T-cell (primary cell): ENCODE measurements at regions not wholly inside any gene's neighbourhood (a gene's known extent, or its start where the extent isn't known, plus 50 kb on each side); places are given as distances from the start of the nearest gene placed in this dataset.

ENCODE experiments used
- ATAC-seq, 4 experiments: fragments of 200-7000 bp in 3 of 4; fragments of 150-1000 bp in 1 of 4; cut with Tn5 transposase; replicated peaks in 1 of 4; 1 replicate in 3 of 4; 2 replicates in 1 of 4; pipeline ENCODE4 v1.10.0; 2021; ENCODE audit warnings: moderate library complexity in 3 of 4, mild to moderate bottlenecking in 2 of 4, moderate number of reproducible peaks in 1 of 4
- CTCF ChIA-PET, 2 donors: fragments of 300-600 bp; sonication (Branson Sonifier 250); formaldehyde crosslinking; loops; one replicate each; lab custom pipeline; 2022; ENCODE audit warnings: antibody characterized with exemption in 2 of 2; lab: Charles Lee
- POLR2A ChIA-PET, 2 donors: fragments of 300-600 bp; sonication (Branson Sonifier 250); formaldehyde crosslinking; loops; one replicate each; lab custom pipeline; 2022; ENCODE audit warnings: antibody characterized with exemption in 2 of 2; lab: Charles Lee
- DNase-seq, 35 experiments: peaks; one replicate each; pipeline versions ENCODE4 v3.0.0 to v3.0.0-alpha.2; 2013 to 2023
- H3K27ac ChIP-seq: one replicate; pipeline ENCODE4 v1.5.1; 2013; ENCODE audit warnings: low read length
- H3K27me3 ChIP-seq, 2 experiments: replicated peaks in 1 of 2; 1 replicate in 1 of 2; 2 replicates in 1 of 2; pipeline versions ENCODE4 v1.6.1 to v1.7.0; 2013; ENCODE audit warnings: low read length in 1 of 2, mixed read lengths in 1 of 2; ENCODE audit not compliant: control insufficient read depth in 2 of 2, insufficient read depth in 2 of 2; ENCODE audit errors: extremely low read depth in 1 of 2
- H3K36me3 ChIP-seq, 2 donors: 1 replicate in 1 of 2; 2 replicates in 1 of 2; pipeline versions ENCODE4 v1.6.1 to v1.7.0; 2013; ENCODE audit warnings: low read length in 1 of 2; ENCODE audit not compliant: control insufficient read depth in 2 of 2, insufficient read depth in 1 of 2; ENCODE audit errors: extremely low read depth in 1 of 2
- H3K4me1 ChIP-seq, 2 experiments: 1 replicate in 1 of 2; 2 replicates in 1 of 2; pipeline versions ENCODE4 v1.6.1 to v1.7.0; 2013; ENCODE audit warnings: low read length in 2 of 2, mixed read lengths in 1 of 2; ENCODE audit not compliant: insufficient read depth in 2 of 2, control insufficient read depth in 1 of 2; ENCODE audit errors: extremely low read depth in 1 of 2
- H3K4me3 ChIP-seq, 2 donors: 1 replicate in 1 of 2; 2 replicates in 1 of 2; pipeline versions ENCODE4 v1.5.1 to v1.7.0; 2013; ENCODE audit warnings: mild to moderate bottlenecking in 2 of 2, low read length in 1 of 2, moderate library complexity in 1 of 2; ENCODE audit not compliant: control insufficient read depth in 1 of 2; ENCODE audit errors: extremely low read depth in 1 of 2
- H3K9me3 ChIP-seq: 2 replicates; pipeline ENCODE4 v1.7.0; 2013
- H3K27ac Mint-ChIP-seq, 2 donors: one replicate each; pipeline ENCODE4 v1.8.0; 2020 to 2021; ENCODE audit warnings: mild to moderate bottlenecking in 2 of 2, mixed read lengths in 2 of 2
- H3K27me3 Mint-ChIP-seq, 2 donors: one replicate each; pipeline ENCODE4 v1.8.0; 2021 to 2022; ENCODE audit warnings: mixed read lengths in 2 of 2
- H3K36me3 Mint-ChIP-seq: one replicate; pipeline ENCODE4 v1.8.0; 2021; ENCODE audit warnings: mixed read lengths
- H3K4me1 Mint-ChIP-seq, 3 donors: one replicate each; pipeline ENCODE4 v1.8.0; 2020 to 2022; ENCODE audit warnings: mixed read lengths in 3 of 3, mild to moderate bottlenecking in 1 of 3
- H3K4me3 Mint-ChIP-seq, 3 donors: one replicate each; pipeline ENCODE4 v1.8.0; 2020 to 2022; ENCODE audit warnings: mild to moderate bottlenecking in 3 of 3, mixed read lengths in 3 of 3, moderate library complexity in 3 of 3
- H3K9me3 Mint-ChIP-seq, 3 donors: one replicate each; pipeline ENCODE4 v1.8.0; 2020 to 2022; ENCODE audit warnings: mixed read lengths in 3 of 3
- WGBS: methylation state at CpG from one replicate; pipeline ENCODE4 v1.1.5; 2013; ENCODE audit warnings: missing lambda C conversion rate; ENCODE audit not compliant: insufficient coverage; 5-methylcytosine and 5-hydroxymethylcytosine counted together

DNA sequence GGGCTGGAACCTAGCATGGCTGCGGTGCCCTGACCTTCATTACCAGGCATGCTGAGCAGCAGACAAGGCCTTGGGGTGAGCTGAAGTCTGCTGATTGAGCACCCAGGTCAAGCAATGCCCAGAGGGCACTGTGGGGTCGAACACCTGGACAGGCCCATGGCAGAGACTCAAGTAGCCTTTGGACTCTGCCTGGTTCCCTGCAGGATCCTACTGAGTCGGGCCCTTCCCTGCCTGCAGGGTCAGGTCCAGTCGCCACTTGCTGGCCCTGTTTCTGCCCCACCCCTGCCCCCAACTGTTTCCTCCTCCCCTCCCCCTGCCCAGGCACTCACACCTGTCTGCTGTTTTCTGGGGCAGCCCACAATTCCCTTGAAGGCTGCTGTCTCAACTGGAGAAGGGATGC lies 483.2 kb upstream of the MKI67 start:
- no peak for ATAC-seq
- CTCF ChIA-PET = no interaction called here

DNA sequence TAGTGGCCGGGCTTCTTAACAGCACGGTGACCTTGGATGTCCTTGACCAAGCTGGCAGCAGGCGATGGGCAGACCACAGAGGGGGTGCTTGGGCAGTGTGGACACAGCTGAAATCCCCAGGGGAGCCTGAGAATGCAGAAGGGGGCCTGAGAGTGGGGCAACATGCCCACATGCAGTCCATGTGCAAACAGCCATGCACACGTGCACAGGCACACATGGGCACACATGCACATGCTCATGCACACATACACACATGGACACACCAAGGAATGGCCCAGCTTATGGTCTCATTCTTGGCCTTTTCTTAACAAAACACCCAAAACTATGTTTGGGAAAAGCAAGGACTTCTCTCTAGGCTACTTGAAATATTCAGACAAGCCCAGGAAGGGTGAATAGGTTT lies 483.9 kb upstream of the MKI67 start:
- 67% methylated on average over 4 of the region's 4 CpGs for WGBS
- no peaks in the 10 kb centered on the region for H3K9me3 ChIP-seq
- H3K4me1 ChIP-seq = no peaks in the 10 kb centered on the region
- H3K36me3 Mint-ChIP-seq = no peaks in the 10 kb centered on the region
- no peak for ATAC-seq
- H3K36me3 ChIP-seq = no peaks in the 10 kb centered on the region
- H3K4me3 Mint-ChIP-seq = no peak overlapping the region
- H3K9me3 Mint-ChIP-seq = no peaks in the 10 kb centered on the region
- no peak for DNase-seq
- no peak overlapping the region for H3K27ac ChIP-seq
- H3K4me3 ChIP-seq = no peak overlapping the region
- no peaks in the 10 kb centered on the region for H3K4me1 Mint-ChIP-seq
- ChIA-PET CTCF (no interaction called here), POLR2A (no interaction called here)
- H3K27me3 ChIP-seq = peaks cover 0 to 9% of the 10 kb centered on the region in 2 experiments
- H3K27me3 Mint-ChIP-seq = peaks cover 0 to 1% of the 10 kb centered on the region in 2 donors
- H3K27ac Mint-ChIP-seq = no peak overlapping the region

More for the DNA sequence above, 483.2 kb upstream of the MKI67 start:
- no peaks in the 10 kb centered on the region for H3K36me3 ChIP-seq
- peaks cover 0 to 1% of the 10 kb centered on the region in 2 donors for H3K27me3 Mint-ChIP-seq
- H3K9me3 ChIP-seq = no peaks in the 10 kb centered on the region
- no peak for DNase-seq
- no peak overlapping the region for H3K4me3 ChIP-seq
- H3K9me3 Mint-ChIP-seq = no peaks in the 10 kb centered on the region
- no peaks in the 10 kb centered on the region for H3K4me1 Mint-ChIP-seq
- POLR2A ChIA-PET = no interaction called here
- H3K4me3 Mint-ChIP-seq = no peak overlapping the region
- no peaks in the 10 kb centered on the region for H3K4me1 ChIP-seq
- no peaks in the 10 kb centered on the region for H3K36me3 Mint-ChIP-seq
- H3K27ac ChIP-seq = no peak overlapping the region
- WGBS = 65% methylated on average over 3 of the region's 4 CpGs
- no peak overlapping the region for H3K27ac Mint-ChIP-seq
- peaks cover 0 to 6% of the 10 kb centered on the region in 2 experiments for H3K27me3 ChIP-seq

DNA sequence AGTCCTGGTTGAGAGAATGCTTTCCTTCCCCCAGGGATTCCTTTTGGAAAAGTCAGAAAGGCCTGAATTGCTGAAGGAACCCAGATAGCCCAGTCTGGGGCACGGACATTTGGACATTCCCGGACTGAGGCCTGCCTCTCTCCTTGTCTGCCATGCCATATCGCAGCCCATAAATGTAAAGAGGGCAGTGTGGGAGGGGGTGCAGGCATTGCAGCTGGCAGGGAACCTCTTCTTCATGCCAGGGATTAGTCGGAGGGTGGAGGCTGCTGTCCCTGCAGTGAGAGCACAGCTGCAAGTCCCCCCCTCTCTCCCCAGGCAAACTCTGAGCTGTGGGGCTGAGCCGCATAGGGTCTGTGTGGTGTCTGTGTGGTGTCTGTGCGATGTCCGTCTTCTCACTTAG lies 486.0 kb upstream of the MKI67 start:
- ChIA-PET CTCF (no interaction called here), POLR2A (no interaction called here)
- Mint-ChIP-seq H3K9me3 (no peaks in the 10 kb centered on the region), H3K36me3 (no peaks in the 10 kb centered on the region), H3K27me3 (peaks cover 0 to 1% of the 10 kb centered on the region in 2 donors), H3K4me1 (no peaks in the 10 kb centered on the region), H3K4me3 (no peak overlapping the region), H3K27ac (no peak overlapping the region)
- Histone ChIP-seq H3K9me3 (no peaks in the 10 kb centered on the region), H3K4me3 (no peak overlapping the region), H3K36me3 (no peaks in the 10 kb centered on the region), H3K4me1 (no peaks in the 10 kb centered on the region), H3K27me3 (peaks cover 0 to 9% of the 10 kb centered on the region in 2 experiments), H3K27ac (no peak overlapping the region)
- WGBS = no CpG with 5 or more reads among the region's 7 CpGs
- DNase-seq (no peak), ATAC-seq (no peak)

DNA sequence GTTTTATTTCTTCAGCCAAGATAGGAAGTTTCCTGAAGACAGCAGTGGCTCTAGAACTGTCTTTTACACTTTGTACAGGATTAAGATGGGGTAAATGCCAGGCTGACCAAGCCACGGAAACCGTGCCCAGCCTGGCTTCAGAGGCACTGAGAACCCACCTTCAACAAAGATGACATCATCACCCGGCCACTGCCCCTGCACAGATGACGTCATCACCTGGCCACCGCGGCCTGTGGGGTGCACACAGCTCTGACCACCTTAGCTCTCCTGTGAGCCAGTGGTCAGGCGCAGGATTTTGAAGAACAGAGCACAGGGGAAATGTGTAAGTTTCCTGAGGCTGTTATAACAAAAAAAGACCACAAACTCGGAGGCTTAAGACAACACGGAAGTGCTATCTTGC lies 486.4 kb upstream of the MKI67 start:
- ChIA-PET CTCF (no interaction called here), POLR2A (no interaction called here)
- peaks cover 0 to 9% of the 10 kb centered on the region in 2 experiments for H3K27me3 ChIP-seq
- H3K4me1 ChIP-seq = no peaks in the 10 kb centered on the region
- H3K9me3 ChIP-seq = no peaks in the 10 kb centered on the region
- no peak overlapping the region for H3K4me3 Mint-ChIP-seq
- DNase-seq = no peak
- no peaks in the 10 kb centered on the region for H3K36me3 ChIP-seq
- no peaks in the 10 kb centered on the region for H3K4me1 Mint-ChIP-seq
- 80% methylated on average over 5 of the region's 9 CpGs for WGBS
- peaks cover 0 to 1% of the 10 kb centered on the region in 2 donors for H3K27me3 Mint-ChIP-seq
- no peak overlapping the region for H3K27ac ChIP-seq
- no peaks in the 10 kb centered on the region for H3K36me3 Mint-ChIP-seq
- no peaks in the 10 kb centered on the region for H3K9me3 Mint-ChIP-seq
- H3K27ac Mint-ChIP-seq = no peak overlapping the region
- no peak for ATAC-seq
- no peak overlapping the region for H3K4me3 ChIP-seq

DNA sequence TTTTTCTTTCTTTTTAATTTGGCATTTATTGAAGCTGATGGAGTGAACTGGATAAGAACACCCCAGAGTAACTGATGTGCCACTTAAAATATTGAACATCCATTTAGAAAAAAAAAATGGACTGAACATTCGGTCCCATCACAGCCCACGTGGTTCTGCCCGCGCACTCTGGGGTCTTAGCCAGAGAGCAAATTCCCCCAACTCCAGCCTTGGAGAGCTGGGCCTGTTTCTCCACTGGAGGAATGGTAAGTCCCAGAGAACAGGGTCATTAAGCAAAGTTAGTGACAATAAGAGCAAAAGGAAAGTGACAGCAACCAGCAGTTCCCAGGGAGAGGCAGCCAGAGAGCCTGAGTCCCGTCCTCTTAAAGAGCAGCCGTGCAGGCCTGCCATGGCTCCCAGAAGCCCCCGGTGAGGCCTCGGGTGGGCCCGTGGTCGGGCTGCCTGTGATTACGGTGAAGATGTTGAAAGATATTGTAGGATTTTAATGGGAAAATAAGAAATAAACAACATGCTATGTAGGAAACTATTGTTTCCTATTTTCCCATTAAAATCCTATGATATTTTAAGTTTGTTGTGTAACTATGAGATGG lies 487.9 kb upstream of the MKI67 start:
- H3K27me3 Mint-ChIP-seq = peaks cover 0 to 1% of the 10 kb centered on the region in 2 donors

DNA sequence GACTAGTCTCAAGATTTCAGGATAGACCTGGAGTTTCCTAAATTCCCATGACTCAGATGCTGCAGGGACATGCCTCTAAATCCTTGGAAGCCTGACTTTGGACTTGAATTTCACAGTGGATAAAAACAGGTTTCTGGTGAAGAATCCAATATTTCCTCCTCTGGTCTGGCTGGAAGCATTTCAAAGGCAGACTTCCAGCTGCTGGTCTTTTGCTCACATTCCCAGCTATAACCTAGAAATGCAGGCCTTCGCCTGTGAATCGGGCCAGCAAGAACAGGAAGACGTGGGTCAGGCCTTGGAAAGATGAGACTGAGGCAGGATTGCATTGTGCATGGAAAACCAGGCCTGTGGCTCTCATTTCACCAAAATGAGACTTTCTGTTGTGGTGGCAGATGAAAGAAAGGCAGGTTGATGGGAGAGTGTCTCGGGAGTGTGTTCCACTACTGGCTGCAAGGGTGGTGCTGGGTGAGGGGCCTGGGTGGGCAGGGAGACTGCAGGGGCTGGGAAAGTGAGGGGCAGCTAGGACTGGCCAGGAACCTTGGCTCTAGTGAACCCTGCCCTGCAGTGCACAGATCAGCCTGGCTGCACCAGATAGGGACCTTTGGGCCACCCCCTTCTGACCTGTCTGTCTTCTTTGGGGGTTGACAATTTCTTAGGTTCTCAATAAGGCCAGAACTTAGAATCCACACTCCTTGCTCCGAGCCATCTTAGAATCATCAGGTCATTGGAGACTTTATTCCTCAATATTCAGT lies 488.8 kb upstream of the MKI67 start:
- 75% methylated on average over 1 of the region's 5 CpGs for whole genome bisulfite sequencing
- Histone ChIP-seq H3K36me3 (no peaks in the 10 kb centered on the region), H3K27ac (no peak overlapping the region), H3K9me3 (no peaks in the 10 kb centered on the region), H3K4me1 (no peaks in the 10 kb centered on the region), H3K27me3 (peaks cover 2 to 9% of the 10 kb centered on the region in 2 experiments), H3K4me3 (no peak overlapping the region)
- H3K27ac Mint-ChIP-seq = no peak overlapping the region
- no peaks in the 10 kb centered on the region for H3K36me3 Mint-ChIP-seq
- ChIA-PET CTCF (no interaction called here), POLR2A (no interaction called here)
- no peak for ATAC-seq
- H3K9me3 Mint-ChIP-seq = no peaks in the 10 kb centered on the region
- DNase-seq = no peak
- H3K4me3 Mint-ChIP-seq = no peak overlapping the region
- no peaks in the 10 kb centered on the region for H3K4me1 Mint-ChIP-seq
- H3K27me3 Mint-ChIP-seq = peaks cover 0 to 1% of the 10 kb centered on the region in 2 donors

More for the DNA sequence above, 487.9 kb upstream of the MKI67 start:
- 96% methylated on average over 4 of the region's 11 CpGs for WGBS
- Mint-ChIP-seq H3K36me3 (no peaks in the 10 kb centered on the region), H3K27ac (no peak overlapping the region), H3K9me3 (no peaks in the 10 kb centered on the region), H3K4me1 (no peaks in the 10 kb centered on the region), H3K4me3 (no peak overlapping the region)
- DNase-seq (no peak), ATAC-seq (no peak)
- H3K27me3 ChIP-seq = peaks cover 2 to 9% of the 10 kb centered on the region in 2 experiments
- no peaks in the 10 kb centered on the region for H3K4me1 ChIP-seq
- H3K4me3 ChIP-seq = no peak overlapping the region
- ChIA-PET POLR2A (no interaction called here), CTCF (no interaction called here)
- H3K27ac ChIP-seq = no peak overlapping the region
- no peaks in the 10 kb centered on the region for H3K36me3 ChIP-seq
- H3K9me3 ChIP-seq = no peaks in the 10 kb centered on the region
